ENCODE measurements at regions not wholly inside any gene's neighbourhood (a gene's known extent, or its start where the extent isn't known, plus 50 kb on each side); places are given as distances from the start of the nearest gene placed in this dataset.

DNA sequence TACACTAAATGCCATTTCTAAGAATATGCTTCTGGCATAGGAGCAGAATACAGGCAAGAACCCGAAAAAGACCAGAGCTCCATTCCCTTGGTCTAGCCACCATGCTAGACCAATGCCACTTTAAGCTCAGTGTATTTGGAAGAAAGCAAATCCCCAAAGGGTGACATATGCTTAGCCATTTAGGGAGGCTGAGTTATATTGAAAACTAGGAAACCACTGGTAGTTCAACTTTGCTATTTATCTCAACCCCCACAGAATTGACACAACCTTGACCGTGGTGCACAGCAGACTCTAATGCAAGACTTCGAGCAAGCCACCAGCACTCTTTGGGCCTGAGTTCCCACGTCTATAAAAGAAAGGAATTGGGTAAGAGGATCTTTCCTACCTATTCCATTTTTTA, 167.9 kb downstream of the ADSS2 start:
- no peak overlapping the region for H3K4me2 ChIP-seq (ENCODE audit: insufficient read depth, low read length, poor library complexity, severe bottlenecking)
- WGBS, 2 donors (ENCODE audit: extremely low coverage in 2 of 2, insufficient read length in 2 of 2, insufficient replicate concordance in 1 of 2) = no CpG with 5 or more reads among the region's 4 CpGs
- no peaks in the 10 kb centered on the region for H3K36me3 ChIP-seq (replicated peaks in 1 of 2; ENCODE audit: control insufficient read depth in 2 of 2, insufficient read depth in 2 of 2, low read length in 2 of 2)
- H3K9ac ChIP-seq (ENCODE audit: low read depth, low read length, poor library complexity) = no peak overlapping the region
- H2AK5ac ChIP-seq (ENCODE audit: low read depth, low read length) = no peak overlapping the region
- no peak overlapping the region for H3K4ac ChIP-seq (ENCODE audit: low read length)
- no peaks in the 10 kb centered on the region for H3K4me1 ChIP-seq (ENCODE audit: control insufficient read depth in 2 of 2, insufficient read depth in 1 of 2, low read depth in 1 of 2, low read length in 2 of 2)
- no peak overlapping the region for H2BK5ac ChIP-seq (ENCODE audit: low read length)
- H3K14ac ChIP-seq (ENCODE audit: low read length) = no peak overlapping the region
- no peak overlapping the region for H4K8ac ChIP-seq (ENCODE audit: low read depth, low read length)
- H2BK15ac ChIP-seq (ENCODE audit: low read length) = peak overlapping the region; percentile 44
- H2BK12ac ChIP-seq (ENCODE audit: low read length) = no peak overlapping the region
- peaks cover 2% of the 10 kb centered on the region in 2 donors for H3K9me3 ChIP-seq (replicated peaks in 1 of 2; ENCODE audit: control insufficient read depth in 2 of 2, insufficient read depth in 1 of 2, low read depth in 1 of 2, low read length in 2 of 2)
- no peak for DNase-seq (ENCODE audit: low spot score)
- H4K91ac ChIP-seq (ENCODE audit: low read depth, low read length, poor library complexity) = no peak overlapping the region
- no peak overlapping the region for H3K4me3 ChIP-seq (ENCODE audit: low read length in 2 of 2)
- H2AFZ ChIP-seq (ENCODE audit: low read length) = no peak overlapping the region
- H2BK120ac ChIP-seq (ENCODE audit: low read depth, low read length) = no peak overlapping the region
- H3K27ac ChIP-seq (replicated peaks; ENCODE audit: low read length) = no peak overlapping the region
- H3K18ac ChIP-seq (ENCODE audit: low read length) = no peak overlapping the region
- H3K27me3 ChIP-seq (ENCODE audit: control insufficient read depth in 3 of 3, insufficient read depth in 3 of 3, low read depth in 1 of 3, low read length in 3 of 3) = no peaks in the 10 kb centered on the region
- H3K23ac ChIP-seq (ENCODE audit: low read depth, low read length, poor library complexity) = no peak overlapping the region
- H3K79me1 ChIP-seq (ENCODE audit: low read depth, low read length) = no peaks in the 10 kb centered on the region

- no peak overlapping the region for H4K91ac ChIP-seq (ENCODE audit: low read depth, low read length, poor library complexity)
- H3K9ac ChIP-seq (ENCODE audit: low read depth, low read length, poor library complexity) = no peak overlapping the region
- H2BK120ac ChIP-seq (ENCODE audit: low read depth, low read length) = no peak overlapping the region
- H3K36me3 ChIP-seq (replicated peaks in 1 of 2; ENCODE audit: control insufficient read depth in 2 of 2, insufficient read depth in 2 of 2, low read length in 2 of 2) = no peaks in the 10 kb centered on the region
- no CpG with 5 or more reads among the region's 17 CpGs for WGBS, 2 donors (ENCODE audit: extremely low coverage in 2 of 2, insufficient read length in 2 of 2, insufficient replicate concordance in 1 of 2)
- no peaks in the 10 kb centered on the region for H3K4me1 ChIP-seq (ENCODE audit: control insufficient read depth in 2 of 2, insufficient read depth in 1 of 2, low read depth in 1 of 2, low read length in 2 of 2)
- no peak overlapping the region for H2BK5ac ChIP-seq (ENCODE audit: low read length)
- H3K27me3 ChIP-seq (ENCODE audit: control insufficient read depth in 3 of 3, insufficient read depth in 3 of 3, low read depth in 1 of 3, low read length in 3 of 3) = no peaks in the 10 kb centered on the region
- H2BK12ac ChIP-seq (ENCODE audit: low read length) = no peak overlapping the region
- no peak overlapping the region for H3K4me3 ChIP-seq (ENCODE audit: low read length in 2 of 2)
- peak overlapping the region; percentile 14 for H2BK15ac ChIP-seq (ENCODE audit: low read length)
- H3K9me3 ChIP-seq (replicated peaks in 1 of 2; ENCODE audit: control insufficient read depth in 2 of 2, insufficient read depth in 1 of 2, low read depth in 1 of 2, low read length in 2 of 2) = peaks cover 2% of the 10 kb centered on the region in 2 donors
- H3K18ac ChIP-seq (ENCODE audit: low read length) = peak overlapping the region; percentile 87
- no peak overlapping the region for H3K4me2 ChIP-seq (ENCODE audit: insufficient read depth, low read length, poor library complexity, severe bottlenecking)
- peak overlapping the region; percentile 39 for H2AK5ac ChIP-seq (ENCODE audit: low read depth, low read length)
- no peaks in the 10 kb centered on the region for H3K79me1 ChIP-seq (ENCODE audit: low read depth, low read length)
- DNase-seq (ENCODE audit: low spot score) = no peak
- no peak overlapping the region for H4K8ac ChIP-seq (ENCODE audit: low read depth, low read length)
- no peak overlapping the region for H3K23ac ChIP-seq (ENCODE audit: low read depth, low read length, poor library complexity)
- H3K14ac ChIP-seq (ENCODE audit: low read length) = no peak overlapping the region
- no peak overlapping the region for H2AFZ ChIP-seq (ENCODE audit: low read length)
- no peak overlapping the region for H3K27ac ChIP-seq (replicated peaks; ENCODE audit: low read length)
- H3K4ac ChIP-seq (ENCODE audit: low read length) = no peak overlapping the region
These were observed 167.0 kb downstream of the ADSS2 start for GRCh38 chr1:244284641-244285156.

DNA sequence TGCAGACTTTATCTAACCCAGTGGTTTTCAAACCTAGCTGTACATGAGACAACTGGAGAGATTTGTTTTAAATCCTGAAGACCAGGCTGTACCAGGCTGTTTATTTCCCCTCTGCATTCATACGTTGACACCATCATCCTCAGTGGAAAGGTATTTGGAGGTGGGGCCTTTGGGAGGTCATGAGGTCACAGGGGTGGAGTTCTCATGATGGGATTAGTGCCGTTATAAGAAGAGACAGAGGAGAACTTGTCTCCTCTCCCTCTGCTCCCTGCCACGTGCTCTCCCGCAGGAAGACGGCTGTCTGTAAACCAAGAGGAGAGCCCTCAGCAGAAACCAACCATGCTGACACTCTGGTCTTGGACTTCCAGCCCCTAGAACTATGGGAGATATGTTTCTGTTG, 165.4 kb downstream of the ADSS2 start:
- H3K4me2 ChIP-seq (ENCODE audit: insufficient read depth, low read length, poor library complexity, severe bottlenecking) = no peak overlapping the region
- no peak overlapping the region for H3K14ac ChIP-seq (ENCODE audit: low read length)
- no peaks in the 10 kb centered on the region for H3K79me1 ChIP-seq (ENCODE audit: low read depth, low read length)
- no peak overlapping the region for H2BK120ac ChIP-seq (ENCODE audit: low read depth, low read length)
- no peak overlapping the region for H2AFZ ChIP-seq (ENCODE audit: low read length)
- no peak overlapping the region for H2AK5ac ChIP-seq (ENCODE audit: low read depth, low read length)
- no peak overlapping the region for H4K91ac ChIP-seq (ENCODE audit: low read depth, low read length, poor library complexity)
- no peak for DNase-seq (ENCODE audit: low spot score)
- no peak overlapping the region for H2BK12ac ChIP-seq (ENCODE audit: low read length)
- no peak overlapping the region for H2BK15ac ChIP-seq (ENCODE audit: low read length)
- H3K18ac ChIP-seq (ENCODE audit: low read length) = no peak overlapping the region
- H3K27ac ChIP-seq (replicated peaks; ENCODE audit: low read length) = no peak overlapping the region
- no peak overlapping the region for H4K8ac ChIP-seq (ENCODE audit: low read depth, low read length)
- no CpG with 5 or more reads among the region's 5 CpGs for WGBS, 2 donors (ENCODE audit: extremely low coverage in 2 of 2, insufficient read length in 2 of 2, insufficient replicate concordance in 1 of 2)
- H3K23ac ChIP-seq (ENCODE audit: low read depth, low read length, poor library complexity) = no peak overlapping the region
- H3K27me3 ChIP-seq (ENCODE audit: control insufficient read depth in 3 of 3, insufficient read depth in 3 of 3, low read depth in 1 of 3, low read length in 3 of 3) = no peaks in the 10 kb centered on the region
- no peak overlapping the region for H3K4ac ChIP-seq (ENCODE audit: low read length)
- no peaks in the 10 kb centered on the region for H3K4me1 ChIP-seq (ENCODE audit: control insufficient read depth in 2 of 2, insufficient read depth in 1 of 2, low read depth in 1 of 2, low read length in 2 of 2)
- peaks cover 2% of the 10 kb centered on the region in 2 donors for H3K9me3 ChIP-seq (replicated peaks in 1 of 2; ENCODE audit: control insufficient read depth in 2 of 2, insufficient read depth in 1 of 2, low read depth in 1 of 2, low read length in 2 of 2)
- H3K36me3 ChIP-seq (replicated peaks in 1 of 2; ENCODE audit: control insufficient read depth in 2 of 2, insufficient read depth in 2 of 2, low read length in 2 of 2) = no peaks in the 10 kb centered on the region
- H3K9ac ChIP-seq (ENCODE audit: low read depth, low read length, poor library complexity) = no peak overlapping the region
- H3K4me3 ChIP-seq (ENCODE audit: low read length in 2 of 2) = no peak overlapping the region
- H2BK5ac ChIP-seq (ENCODE audit: low read length) = no peak overlapping the region

- H3K4me2 ChIP-seq (ENCODE audit: insufficient read depth, low read length, poor library complexity, severe bottlenecking) = no peak overlapping the region
- H4K8ac ChIP-seq (ENCODE audit: low read depth, low read length) = no peak overlapping the region
- no peaks in the 10 kb centered on the region for H3K4me1 ChIP-seq (ENCODE audit: control insufficient read depth in 2 of 2, insufficient read depth in 1 of 2, low read depth in 1 of 2, low read length in 2 of 2)
- no peak overlapping the region for H2AFZ ChIP-seq (ENCODE audit: low read length)
- H3K4me3 ChIP-seq (ENCODE audit: low read length in 2 of 2) = no peak overlapping the region
- DNase-seq (ENCODE audit: low spot score) = no peak
- H4K91ac ChIP-seq (ENCODE audit: low read depth, low read length, poor library complexity) = no peak overlapping the region
- H3K18ac ChIP-seq (ENCODE audit: low read length) = no peak overlapping the region
- H3K14ac ChIP-seq (ENCODE audit: low read length) = no peak overlapping the region
- no peak overlapping the region for H2BK5ac ChIP-seq (ENCODE audit: low read length)
- H2BK15ac ChIP-seq (ENCODE audit: low read length) = no peak overlapping the region
- H2BK120ac ChIP-seq (ENCODE audit: low read depth, low read length) = no peak overlapping the region
- no peak overlapping the region for H2BK12ac ChIP-seq (ENCODE audit: low read length)
- no peaks in the 10 kb centered on the region for H3K79me1 ChIP-seq (ENCODE audit: low read depth, low read length)
- H3K27ac ChIP-seq (replicated peaks; ENCODE audit: low read length) = no peak overlapping the region
- no peak overlapping the region for H3K23ac ChIP-seq (ENCODE audit: low read depth, low read length, poor library complexity)
- H3K9me3 ChIP-seq (replicated peaks in 1 of 2; ENCODE audit: control insufficient read depth in 2 of 2, insufficient read depth in 1 of 2, low read depth in 1 of 2, low read length in 2 of 2) = peaks cover 2% of the 10 kb centered on the region in 2 donors
- H2AK5ac ChIP-seq (ENCODE audit: low read depth, low read length) = no peak overlapping the region
- H3K27me3 ChIP-seq (ENCODE audit: control insufficient read depth in 3 of 3, insufficient read depth in 3 of 3, low read depth in 1 of 3, low read length in 3 of 3) = no peaks in the 10 kb centered on the region
- H3K36me3 ChIP-seq (replicated peaks in 1 of 2; ENCODE audit: control insufficient read depth in 2 of 2, insufficient read depth in 2 of 2, low read length in 2 of 2) = no peaks in the 10 kb centered on the region
- WGBS, 2 donors (ENCODE audit: extremely low coverage in 2 of 2, insufficient read length in 2 of 2, insufficient replicate concordance in 1 of 2) = no CpG with 5 or more reads among the region's 1 CpG
- H3K4ac ChIP-seq (ENCODE audit: low read length) = no peak overlapping the region
- H3K9ac ChIP-seq (ENCODE audit: low read depth, low read length, poor library complexity) = no peak overlapping the region
These were observed 164.0 kb downstream of the ADSS2 start for GRCh38 chr1:244287726-244288125.
